K562 (cell line): ENCODE measurements at regions not wholly inside any gene's neighbourhood (a gene's known extent, or its start where the extent isn't known, plus 50 kb on each side); places are given as distances from the start of the nearest gene placed in this dataset.

Source experiments
- ATAC-seq: fragments of 200-7000 bp; cut with Tn5 transposase; 3 replicates; pipeline ENCODE4 v1.9.1; 2020; ENCODE audit warnings: moderate library complexity
- BruUV-seq: library from RNA; stranded (reverse); fragments of 400-500 nt; replicated peaks from 2 replicates; lab custom pipeline; 2021; lab: Mats Ljungman, UMichigan
- CTCF ChIA-PET: fragments of 300-600 bp; formaldehyde crosslinking; extraction: SDS; loops from one replicate; lab custom pipeline; 2021; ENCODE audit warnings: low intra/inter-chr PET ratio; lab: Yijun Ruan, JAX
- POLR2A ChIA-PET: fragments of 300-600, 350-650 bp; sonication (Branson Sonifier 250); formaldehyde crosslinking; extraction: SDS; loops from one replicate; lab custom pipeline; 2021; ENCODE audit warnings: antibody characterized with exemption, inconsistent platforms; lab: Yijun Ruan, JAX
- DNase-seq, 4 experiments: peaks; one replicate each; pipeline versions ENCODE4 v3.0.0 to v3.0.0-alpha.2; 2011 to 2018; ENCODE audit warnings: low spot score in 3 of 4, mixed read lengths in 3 of 4; ENCODE audit errors: extremely low read depth in 1 of 4
- FAIRE-seq: peaks from 2 replicates; lab custom pipeline; 2011; peaks lifted over from hg19 to GRCh38; lab: Jason Lieb, UNC
- H2AFZ ChIP-seq: 2 replicates; pipeline ENCODE4 v1.6.0; 2011; ENCODE audit warnings: low read depth, low read length, control low read depth, inconsistent platforms
- H3K27ac ChIP-seq: fragments of 200-600 bp; 3 replicates; pipeline ENCODE4 v1.8.0; 2011; ENCODE audit warnings: low read depth, mild to moderate bottlenecking, control low read depth, inconsistent platforms, low read length, moderate library complexity, mixed read lengths; ENCODE audit errors: extremely low read depth
- H3K27me3 ChIP-seq, 2 experiments: fragments of 300-600 bp in 1 of 2; 2 replicates in 1 of 2; 3 replicates in 1 of 2; pipeline versions ENCODE4 v1.6.0 to v1.8.0; 2011; ENCODE audit warnings: inconsistent platforms in 2 of 2, low read length in 2 of 2, mild to moderate bottlenecking in 1 of 2, mixed read lengths in 1 of 2, moderate library complexity in 1 of 2; ENCODE audit not compliant: control insufficient read depth in 2 of 2, insufficient read depth in 2 of 2
- H3K36me3 ChIP-seq: fragments of 300-600 bp; 3 replicates; pipeline ENCODE4 v1.8.0; 2011; ENCODE audit warnings: mild to moderate bottlenecking, low read length, inconsistent platforms; ENCODE audit not compliant: control insufficient read depth, insufficient read depth
- H3K4me1 ChIP-seq, 2 experiments: fragments of 200-600 bp in 1 of 2; replicated peaks in 1 of 2; 2 replicates in 1 of 2; 3 replicates in 1 of 2; pipeline versions ENCODE4 v1.5.1 to v1.8.0; 2011; ENCODE audit warnings: inconsistent platforms in 2 of 2, low read length in 2 of 2, mild to moderate bottlenecking in 1 of 2, mixed read lengths in 1 of 2, moderate library complexity in 1 of 2; ENCODE audit not compliant: control insufficient read depth in 2 of 2, insufficient read depth in 2 of 2
- H3K4me2 ChIP-seq: 2 replicates; pipeline ENCODE4 v1.6.1; 2011; ENCODE audit warnings: low read length, control low read depth, inconsistent platforms, mixed read lengths; ENCODE audit not compliant: insufficient read depth
- H3K4me3 ChIP-seq: fragments of 200-600 bp; sonication (generic), shearing (Covaris generic); 2 replicates; pipeline ENCODE4 v1.5.1; 2016; ENCODE audit warnings: control low read depth, inconsistent platforms
- H3K79me2 ChIP-seq: fragments of 200-600 bp; 3 replicates; pipeline ENCODE4 v1.8.0; 2011; ENCODE audit warnings: low read length, inconsistent platforms; ENCODE audit not compliant: control insufficient read depth, insufficient read depth
- H3K9ac ChIP-seq, 2 experiments: 2 replicates each; pipeline versions ENCODE4 v1.6.0 to v1.6.1; 2011; ENCODE audit warnings: low read depth in 2 of 2, low read length in 2 of 2, control low read depth in 1 of 2, inconsistent platforms in 1 of 2, mild to moderate bottlenecking in 1 of 2, mixed read lengths in 1 of 2; ENCODE audit not compliant: insufficient read depth in 1 of 2
- H3K9me1 ChIP-seq: one replicate; pipeline ENCODE4 v1.6.0; 2011; ENCODE audit warnings: inconsistent platforms, mild to moderate bottlenecking, low read length, moderate library complexity; ENCODE audit not compliant: control insufficient read depth, insufficient read depth
- H3K9me3 ChIP-seq: replicated peaks from 2 replicates; pipeline ENCODE4 v1.5.1; 2011; ENCODE audit warnings: low read depth, low read length, inconsistent platforms; ENCODE audit not compliant: control insufficient read depth, insufficient read depth
- H4K20me1 ChIP-seq: replicated peaks from 2 replicates; pipeline ENCODE4 v1.6.1; 2011; ENCODE audit warnings: low read length, inconsistent platforms, mixed read lengths; ENCODE audit not compliant: control insufficient read depth, insufficient read depth
- BHLHE40 ChIP-seq: IDR thresholded peaks from 2 replicates; pipeline ENCODE4 v1.6.1; 2011; ENCODE audit warnings: low read length, improper control_type of control experiment
- CTCF ChIP-seq, 3 experiments: IDR thresholded peaks in 2 of 3; conservative IDR thresholded peaks in 1 of 3; 2 replicates each; pipeline ENCODE4 v1.5.1; 2011 to 2012; ENCODE audit warnings: low read length in 3 of 3, mild to moderate bottlenecking in 3 of 3, control low read depth in 2 of 3, improper control_type of control experiment in 1 of 3, inconsistent platforms in 1 of 3, low read depth in 1 of 3, mixed read lengths in 1 of 3, moderate library complexity in 1 of 3; ENCODE audit not compliant: insufficient read depth in 2 of 3
- EZH2 ChIP-seq: IDR thresholded peaks from 2 replicates; pipeline ENCODE4 v1.6.1; 2012; ENCODE audit warnings: low read depth, mild to moderate bottlenecking, inconsistent platforms, low read length, borderline replicate concordance
- FOXJ3 ChIP-seq: sonication (generic); formaldehyde crosslinking; IDR thresholded peaks from 2 replicates; pipeline ENCODE4 v1.4.0; 2020; ENCODE audit warnings: mild to moderate bottlenecking, missing genetic modification reagents
- GATAD2A ChIP-seq: fragments of 450-650 bp; IDR thresholded peaks from 2 replicates; pipeline ENCODE4 v1.6.1; 2017
- GTF2B ChIP-seq: IDR thresholded peaks from 2 replicates; pipeline ENCODE4 v1.6.1; 2011; ENCODE audit not compliant: insufficient read length; ENCODE audit errors: extremely low read depth
- NKRF ChIP-seq: fragments of 450-650 bp; IDR thresholded peaks from 2 replicates; pipeline ENCODE4 v1.6.1; 2016; ENCODE audit warnings: borderline replicate concordance
- NR3C1 ChIP-seq: sonication (generic); formaldehyde crosslinking; IDR thresholded peaks from 2 replicates; pipeline ENCODE4 v1.8.1; 2022; ENCODE audit warnings: missing genetic modification reagents
- NUFIP1 ChIP-seq: fragments of 450-650 bp; IDR thresholded peaks from 2 replicates; pipeline ENCODE4 v1.6.1; 2018; ENCODE audit not compliant: partially characterized antibody
- RAD21 ChIP-seq, 2 experiments: fragments of 250-450 bp in 1 of 2; fragments of 450-650 bp in 1 of 2; sonication (Bioruptor Pico) in 1 of 2; formaldehyde crosslinking in 1 of 2; IDR thresholded peaks in 1 of 2; conservative IDR thresholded peaks in 1 of 2; 2 replicates each; pipeline versions ENCODE4 v1.4.0 to v1.8.0; 2020 to 2022; ENCODE audit warnings: mild to moderate bottlenecking in 2 of 2, moderate library complexity in 1 of 2
- SMAD2 ChIP-seq: fragments of 150-350 bp; IDR thresholded peaks from 2 replicates; pipeline ENCODE4 v1.6.1; 2014; ENCODE audit warnings: low read depth, mild to moderate bottlenecking, low read length
- TCF15 ChIP-seq: fragments of 250-450 bp; sonication (Bioruptor Pico); IDR thresholded peaks from 2 replicates; pipeline ENCODE4 v1.8.0; 2022; ENCODE audit warnings: moderate library complexity, mild to moderate bottlenecking, inconsistent platforms
- TFE3 ChIP-seq: fragments of 450-650 bp; formaldehyde crosslinking; IDR thresholded peaks from 2 replicates; pipeline ENCODE4 v1.4.0; 2020; ENCODE audit warnings: mild to moderate bottlenecking, mixed read lengths
- ZFPM2 ChIP-seq: fragments of 250-450 bp; sonication (Bioruptor Pico); IDR thresholded peaks from 2 replicates; pipeline ENCODE4 v1.5.1; 2022; ENCODE audit warnings: mild to moderate bottlenecking
- ZNF561 ChIP-seq: fragments of 450-650 bp; formaldehyde crosslinking; conservative IDR thresholded peaks from 2 replicates; pipeline ENCODE4 v1.4.0; 2020; ENCODE audit warnings: mild to moderate bottlenecking, moderate library complexity
- WGBS: fragments of 100-300 bp; shearing (Covaris generic); methylation state at CpG from one replicate; pipeline ENCODE4 v1.1.6; 2016; ENCODE audit warnings: low coverage, mixed read lengths; ENCODE audit not compliant: insufficient coverage; ENCODE audit errors: missing lambda C conversion rate; 5-methylcytosine and 5-hydroxymethylcytosine counted together
- in situ Hi-C: fragments of 300-500 bp; cut with MboI; formaldehyde crosslinking; loops from 4 replicates; pipeline ENCODE4 v1.15.0; 2018; ENCODE audit warnings: inconsistent platforms, mixed read lengths
- intact Hi-C: fragments of 100-400 bp; cut with micrococcal nuclease; formaldehyde crosslinking; loops from 2 replicates; pipeline ENCODE4 v1.14.2; 2022

- TF ChIP-seq TFE3 (CRISPR knock-in tag), result no peak
- no peak for TF ChIP-seq SMAD2
- TF ChIP-seq RAD21 (CRISPR knock-in tag; conservative IDR thresholded peaks at IDR 0.05 in 1 of 2, IDR thresholded peaks at IDR 0.05 in 1 of 2), result peak; percentile 14 to 40
- peak; percentile 32 to 55 (median 54) for TF ChIP-seq CTCF (IDR thresholded peaks at IDR 0.05 in 2 of 3, conservative IDR thresholded peaks at IDR 0.05 in 1 of 3; ENCODE audit: insufficient read depth in 2 of 3, low read depth in 1 of 3, low read length in 3 of 3)
- TF ChIP-seq, all 486 proteins: peak for 2
Measured at GRCh38 chr3:137110392-137110996, 152.7 kb downstream of the IL20RB start (continued).

GRCh38 chr3:137111497-137111896 is 153.7 kb downstream of the IL20RB start:
- POLR2A ChIA-PET, result interaction anchor here (0.6 to 1.0 kb wide), 2 partner anchors 9 to 92 kb away, joined by 3 to 4 read pairs; no protein-coding TSS in a partner anchor
- Histone ChIP-seq H3K9me3 (no peaks in the 10 kb centered on the region), H3K4me2 (no peak overlapping the region), H3K9ac (no peak overlapping the region), H3K79me2 (no peaks in the 10 kb centered on the region), H3K9me1 (no peaks in the 10 kb centered on the region), H3K27me3 (no peaks in the 10 kb centered on the region), H3K4me3 (no peak overlapping the region), H3K27ac (no peak overlapping the region), H3K4me1 (no peaks in the 10 kb centered on the region), H3K36me3 (no peaks in the 10 kb centered on the region), H4K20me1 (no peaks in the 10 kb centered on the region), H2AFZ (no peak overlapping the region)
- ATAC-seq (no peak), FAIRE-seq (no peak), DNase-seq (no peak)
- WGBS, result 0% methylated on average over 8 of the region's 8 CpGs
- in situ Hi-C loops (loop anchor here (25.0 kb wide), 1 partner anchor 851 kb away; no protein-coding TSS in a partner anchor), intact Hi-C loops (no loop called here)
- CTCF ChIA-PET, result no interaction called here
- BruUV-seq, result no TSS peak
- TF ChIP-seq GATAD2A, result no peak
- TF ChIP-seq GTF2B, result no peak
- TF ChIP-seq NR3C1 (CRISPR knock-in tag), result no peak
- no peak for TF ChIP-seq NKRF
- no peak for TF ChIP-seq ZNF561 (CRISPR knock-in tag)
- TF ChIP-seq FOXJ3 (CRISPR knock-in tag), result no peak
- TF ChIP-seq EZH2, result no peak
- no peak for TF ChIP-seq BHLHE40
- TF ChIP-seq NUFIP1, result no peak
- TF ChIP-seq ZFPM2 (CRISPR knock-in tag), result no peak
- TF ChIP-seq TCF15 (CRISPR knock-in tag), result no peak
